ENCODE measurements at regions not wholly inside any gene's neighbourhood (a gene's known extent, or its start where the extent isn't known, plus 50 kb on each side); places are given as distances from the start of the nearest gene placed in this dataset.
"Not testable (repeated sequence)": the region's sequence is repeated elsewhere in the genome, so short reads cannot be mapped to it uniquely, and the experiment has no call there.

GRCh38 chr14:97129639-97130038, 332.5 kb downstream of the VRK1 start:
- FAIRE-seq (no peak), DNase-seq (ENCODE audit: insufficient read length, low spot score) (no peak)
- TF ChIP-seq SPI1 (IDR thresholded peaks at IDR 0.05; ENCODE audit: low read depth, low read length), result no peak
- TF ChIP-seq PAX5 (IDR thresholded peaks at IDR 0.05; ENCODE audit: insufficient read depth, low read length, severe bottlenecking), result no peak
- no peak for TF ChIP-seq POLR2AphosphoS5 (IDR thresholded peaks at IDR 0.05; ENCODE audit: low read depth, low read length)
- TF ChIP-seq TAF1 (IDR thresholded peaks at IDR 0.05; ENCODE audit: low read depth, low read length), result no peak
- TF ChIP-seq POLR2A (IDR thresholded peaks at IDR 0.05; ENCODE audit: low read depth, low read length), result no peak
- no peak for TF ChIP-seq POU2F2 (IDR thresholded peaks at IDR 0.05; ENCODE audit: low read depth, low read length)

- peak; percentile 13 for FAIRE-seq
- DNase-seq (ENCODE audit: insufficient read length, low spot score), result not testable (repeated sequence)
Observed at GRCh38 chr14:97135847-97136246, 338.7 kb downstream of the VRK1 start.

GRCh38 chr14:97137705-97138104, 340.5 kb downstream of the VRK1 start:
- TF ChIP-seq TAF1 (IDR thresholded peaks at IDR 0.05; ENCODE audit: low read depth, low read length), result no peak
- TF ChIP-seq POLR2A (IDR thresholded peaks at IDR 0.05; ENCODE audit: low read depth, low read length), result no peak
- TF ChIP-seq POLR2AphosphoS5 (IDR thresholded peaks at IDR 0.05; ENCODE audit: low read depth, low read length), result no peak
- TF ChIP-seq PAX5 (IDR thresholded peaks at IDR 0.05; ENCODE audit: insufficient read depth, low read length, severe bottlenecking), result no peak
- TF ChIP-seq POU2F2 (IDR thresholded peaks at IDR 0.05; ENCODE audit: low read depth, low read length), result no peak
- no peak for TF ChIP-seq SPI1 (IDR thresholded peaks at IDR 0.05; ENCODE audit: low read depth, low read length)
- DNase-seq (ENCODE audit: insufficient read length, low spot score) (no peak), FAIRE-seq (no peak)

GRCh38 chr14:97138801-97139200, 341.6 kb downstream of the VRK1 start:
- no peak for TF ChIP-seq SPI1 (IDR thresholded peaks at IDR 0.05; ENCODE audit: low read depth, low read length)
- TF ChIP-seq POU2F2 (IDR thresholded peaks at IDR 0.05; ENCODE audit: low read depth, low read length), result no peak
- TF ChIP-seq POLR2AphosphoS5 (IDR thresholded peaks at IDR 0.05; ENCODE audit: low read depth, low read length), result no peak
- TF ChIP-seq POLR2A (IDR thresholded peaks at IDR 0.05; ENCODE audit: low read depth, low read length), result no peak
- no peak for TF ChIP-seq PAX5 (IDR thresholded peaks at IDR 0.05; ENCODE audit: insufficient read depth, low read length, severe bottlenecking)
- TF ChIP-seq TAF1 (IDR thresholded peaks at IDR 0.05; ENCODE audit: low read depth, low read length), result no peak
- FAIRE-seq (no peak), DNase-seq (ENCODE audit: insufficient read length, low spot score) (no peak)

- TF ChIP-seq POLR2AphosphoS5 (IDR thresholded peaks at IDR 0.05; ENCODE audit: low read depth, low read length) (no peak), PAX5 (IDR thresholded peaks at IDR 0.05; ENCODE audit: insufficient read depth, low read length, severe bottlenecking) (no peak), TAF1 (IDR thresholded peaks at IDR 0.05; ENCODE audit: low read depth, low read length) (no peak), POU2F2 (IDR thresholded peaks at IDR 0.05; ENCODE audit: low read depth, low read length) (no peak), POLR2A (IDR thresholded peaks at IDR 0.05; ENCODE audit: low read depth, low read length) (no peak), SPI1 (IDR thresholded peaks at IDR 0.05; ENCODE audit: low read depth, low read length) (no peak)
- FAIRE-seq (no peak), DNase-seq (ENCODE audit: insufficient read length, low spot score) (no peak)
Observed at GRCh38 chr14:97143011-97143410, 345.8 kb downstream of the VRK1 start.

- no peak for DNase-seq (ENCODE audit: insufficient read length, low spot score)
Observed at GRCh38 chr14:97143456-97143855, 346.3 kb downstream of the VRK1 start.

GRCh38 chr14:97148021-97148420, 350.8 kb downstream of the VRK1 start:
- DNase-seq (ENCODE audit: insufficient read length, low spot score); FAIRE-seq: not testable (repeated sequence)

More at GRCh38 chr14:97143456-97143855, 346.3 kb downstream of the VRK1 start:
- FAIRE-seq, result no peak
- TF ChIP-seq POLR2AphosphoS5 (IDR thresholded peaks at IDR 0.05; ENCODE audit: low read depth, low read length) (no peak), SPI1 (IDR thresholded peaks at IDR 0.05; ENCODE audit: low read depth, low read length) (no peak), PAX5 (IDR thresholded peaks at IDR 0.05; ENCODE audit: insufficient read depth, low read length, severe bottlenecking) (no peak), POU2F2 (IDR thresholded peaks at IDR 0.05; ENCODE audit: low read depth, low read length) (no peak), TAF1 (IDR thresholded peaks at IDR 0.05; ENCODE audit: low read depth, low read length) (no peak), POLR2A (IDR thresholded peaks at IDR 0.05; ENCODE audit: low read depth, low read length) (no peak)

- TF ChIP-seq SPI1 (IDR thresholded peaks at IDR 0.05; ENCODE audit: low read depth, low read length) (no peak), POLR2A (IDR thresholded peaks at IDR 0.05; ENCODE audit: low read depth, low read length) (no peak), PAX5 (IDR thresholded peaks at IDR 0.05; ENCODE audit: insufficient read depth, low read length, severe bottlenecking) (no peak), POLR2AphosphoS5 (IDR thresholded peaks at IDR 0.05; ENCODE audit: low read depth, low read length) (no peak), TAF1 (IDR thresholded peaks at IDR 0.05; ENCODE audit: low read depth, low read length) (no peak), POU2F2 (IDR thresholded peaks at IDR 0.05; ENCODE audit: low read depth, low read length) (no peak)
- FAIRE-seq, result no peak
- no peak for DNase-seq (ENCODE audit: insufficient read length, low spot score)
Observed at GRCh38 chr14:97149775-97150174, 352.6 kb downstream of the VRK1 start.

- FAIRE-seq (no peak), DNase-seq (ENCODE audit: insufficient read length, low spot score) (no peak)
- TF ChIP-seq POLR2AphosphoS5 (IDR thresholded peaks at IDR 0.05; ENCODE audit: low read depth, low read length), result no peak
- no peak for TF ChIP-seq POU2F2 (IDR thresholded peaks at IDR 0.05; ENCODE audit: low read depth, low read length)
- TF ChIP-seq PAX5 (IDR thresholded peaks at IDR 0.05; ENCODE audit: insufficient read depth, low read length, severe bottlenecking), result no peak
- TF ChIP-seq POLR2A (IDR thresholded peaks at IDR 0.05; ENCODE audit: low read depth, low read length), result no peak
- no peak for TF ChIP-seq SPI1 (IDR thresholded peaks at IDR 0.05; ENCODE audit: low read depth, low read length)
- TF ChIP-seq TAF1 (IDR thresholded peaks at IDR 0.05; ENCODE audit: low read depth, low read length), result no peak
Observed at GRCh38 chr14:97153527-97153926, 356.3 kb downstream of the VRK1 start.

GRCh38 chr14:97155320-97155719, 358.1 kb downstream of the VRK1 start:
- DNase-seq (ENCODE audit: insufficient read length, low spot score), result no peak
- no peak for TF ChIP-seq TAF1 (IDR thresholded peaks at IDR 0.05; ENCODE audit: low read depth, low read length)
- TF ChIP-seq PAX5 (IDR thresholded peaks at IDR 0.05; ENCODE audit: insufficient read depth, low read length, severe bottlenecking), result no peak
- TF ChIP-seq SPI1 (IDR thresholded peaks at IDR 0.05; ENCODE audit: low read depth, low read length), result no peak
- TF ChIP-seq POU2F2 (IDR thresholded peaks at IDR 0.05; ENCODE audit: low read depth, low read length), result no peak
- no peak for TF ChIP-seq POLR2A (IDR thresholded peaks at IDR 0.05; ENCODE audit: low read depth, low read length)
- TF ChIP-seq POLR2AphosphoS5 (IDR thresholded peaks at IDR 0.05; ENCODE audit: low read depth, low read length), result no peak
- FAIRE-seq, result no peak

All from GM12891 (cell line).